Smooth muscle cell (in vitro differentiated cells): ENCODE measurements at regions not wholly inside any gene's neighbourhood (a gene's known extent, or its start where the extent isn't known, plus 50 kb on each side); places are given as distances from the start of the nearest gene placed in this dataset.
"Not testable (repeated sequence)": the region's sequence is repeated elsewhere in the genome, so short reads cannot be mapped to it uniquely, and the experiment has no call there.

ENCODE experiments used
- DNase-seq: peaks from one replicate; lab custom pipeline; 2025; ENCODE audit not compliant: unreplicated experiment; lab: John Stamatoyannopoulos, UW
- H2AFZ ChIP-seq: fragments of 200-600 bp; sonication (generic); 2 replicates; pipeline ENCODE4 v1.6.0; 2016; ENCODE audit warnings: antibody characterized with exemption, low read depth, mild to moderate bottlenecking
- H3F3A ChIP-seq: fragments of 200-600 bp; sonication (generic); 2 replicates; pipeline ENCODE4 v1.6.0; 2017; ENCODE audit warnings: antibody characterized with exemption, low read depth
- H3K27ac ChIP-seq: fragments of 200-600 bp; sonication (generic); 2 replicates; pipeline ENCODE4 v1.5.1; 2016; ENCODE audit warnings: low read depth, mild to moderate bottlenecking
- H3K27me3 ChIP-seq: fragments of 200-600 bp; sonication (generic); 2 replicates; pipeline ENCODE4 v1.6.1; 2016; ENCODE audit warnings: low read depth, mild to moderate bottlenecking
- H3K36me3 ChIP-seq: fragments of 200-600 bp; sonication (generic); 2 replicates; pipeline ENCODE4 v1.5.1; 2016; ENCODE audit warnings: low read depth
- H3K4me1 ChIP-seq: fragments of 200-600 bp; sonication (generic); 2 replicates; pipeline ENCODE4 v1.5.1; 2016; ENCODE audit warnings: low read depth
- H3K4me2 ChIP-seq: fragments of 200-600 bp; sonication (generic); 2 replicates; pipeline ENCODE4 v1.6.0; 2016; ENCODE audit warnings: mild to moderate bottlenecking
- H3K4me3 ChIP-seq: fragments of 200-600 bp; sonication (generic); 2 replicates; pipeline ENCODE4 v1.5.1; 2016; ENCODE audit warnings: mild to moderate bottlenecking
- H3K79me2 ChIP-seq: fragments of 200-600 bp; sonication (generic); 2 replicates; pipeline ENCODE4 v1.6.0; 2016; ENCODE audit warnings: low read depth, mild to moderate bottlenecking
- H3K9ac ChIP-seq: fragments of 200-600 bp; sonication (generic); 2 replicates; pipeline ENCODE4 v1.6.0; 2016; ENCODE audit warnings: low read depth
- H3K9me3 ChIP-seq: fragments of 200-600 bp; sonication (generic); replicated peaks from 2 replicates; pipeline ENCODE4 v1.5.1; 2016; ENCODE audit warnings: low read depth
- H4K20me1 ChIP-seq: fragments of 200-600 bp; sonication (generic); 2 replicates; pipeline ENCODE4 v1.6.0; 2016; ENCODE audit warnings: low read depth
- WGBS: methylation state at CpG from one replicate; pipeline ENCODE4 v1.1.7; 2016; ENCODE audit warnings: low lambda C conversion rate; 5-methylcytosine and 5-hydroxymethylcytosine counted together
- TF ChIP-seq, protein P1 (sequence below): fragments of 200-600 bp; sonication (generic); IDR thresholded peaks from 2 replicates; pipeline ENCODE4 v1.5.1; 2017; ENCODE audit warnings: borderline replicate concordance, mild to moderate bottlenecking, antibody characterized with exemption; ENCODE audit not compliant: insufficient read depth, poor library complexity, severe bottlenecking

DNA sequence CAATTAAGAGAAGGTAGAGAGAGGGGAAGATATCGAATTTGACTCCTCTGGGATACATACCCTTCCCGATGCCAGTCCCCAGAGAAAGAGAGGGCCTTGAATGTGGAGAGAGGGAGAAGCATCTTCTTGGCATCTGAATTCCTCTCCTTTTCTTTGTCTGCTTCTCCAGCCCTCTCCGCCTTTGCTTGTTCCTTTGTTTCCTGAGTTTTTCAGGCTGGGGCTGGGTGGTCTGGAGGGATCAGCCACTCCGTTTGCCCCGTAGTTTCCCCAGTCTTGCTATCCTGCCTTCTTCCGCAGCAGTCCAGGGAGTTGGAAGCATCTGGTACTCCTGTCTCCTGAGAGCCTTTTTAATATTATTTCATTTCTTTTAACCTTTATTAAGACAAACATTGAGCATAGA, 107.1 kb upstream of the CADM1 start:
- Histone ChIP-seq H2AFZ (no peak overlapping the region), H3K27me3 (no peaks in the 10 kb centered on the region), H3K79me2 (no peaks in the 10 kb centered on the region), H3K4me3 (no peak overlapping the region), H4K20me1 (no peaks in the 10 kb centered on the region), H3K27ac (no peak overlapping the region), H3K9ac (no peak overlapping the region), H3K4me2 (no peak overlapping the region), H3F3A (peaks cover 16% of the 10 kb centered on the region), H3K36me3 (no peaks in the 10 kb centered on the region), H3K4me1 (peaks cover 34% of the 10 kb centered on the region), H3K9me3 (no peaks in the 10 kb centered on the region)
- WGBS: 94% methylated on average over 6 of the region's 6 CpGs
- no peak for DNase-seq
- TF ChIP-seq, protein P1, sequence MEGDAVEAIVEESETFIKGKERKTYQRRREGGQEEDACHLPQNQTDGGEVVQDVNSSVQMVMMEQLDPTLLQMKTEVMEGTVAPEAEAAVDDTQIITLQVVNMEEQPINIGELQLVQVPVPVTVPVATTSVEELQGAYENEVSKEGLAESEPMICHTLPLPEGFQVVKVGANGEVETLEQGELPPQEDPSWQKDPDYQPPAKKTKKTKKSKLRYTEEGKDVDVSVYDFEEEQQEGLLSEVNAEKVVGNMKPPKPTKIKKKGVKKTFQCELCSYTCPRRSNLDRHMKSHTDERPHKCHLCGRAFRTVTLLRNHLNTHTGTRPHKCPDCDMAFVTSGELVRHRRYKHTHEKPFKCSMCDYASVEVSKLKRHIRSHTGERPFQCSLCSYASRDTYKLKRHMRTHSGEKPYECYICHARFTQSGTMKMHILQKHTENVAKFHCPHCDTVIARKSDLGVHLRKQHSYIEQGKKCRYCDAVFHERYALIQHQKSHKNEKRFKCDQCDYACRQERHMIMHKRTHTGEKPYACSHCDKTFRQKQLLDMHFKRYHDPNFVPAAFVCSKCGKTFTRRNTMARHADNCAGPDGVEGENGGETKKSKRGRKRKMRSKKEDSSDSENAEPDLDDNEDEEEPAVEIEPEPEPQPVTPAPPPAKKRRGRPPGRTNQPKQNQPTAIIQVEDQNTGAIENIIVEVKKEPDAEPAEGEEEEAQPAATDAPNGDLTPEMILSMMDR: no peak

- TF ChIP-seq, protein P1: no peak
- H4K20me1 ChIP-seq: no peaks in the 10 kb centered on the region
- no peak for DNase-seq
- H3K4me1 ChIP-seq: peaks cover 34% of the 10 kb centered on the region
- H3K9me3 ChIP-seq: no peaks in the 10 kb centered on the region
- H3K27ac ChIP-seq: no peak overlapping the region
- H3K4me3 ChIP-seq: no peak overlapping the region
- H3K27me3 ChIP-seq: no peaks in the 10 kb centered on the region
- no peaks in the 10 kb centered on the region for H3K79me2 ChIP-seq
- no peaks in the 10 kb centered on the region for H3K36me3 ChIP-seq
- peaks cover 19% of the 10 kb centered on the region for H3F3A ChIP-seq
- WGBS: 97% methylated on average over 3 of the region's 3 CpGs
- H3K9ac ChIP-seq: no peak overlapping the region
- no peak overlapping the region for H2AFZ ChIP-seq
- H3K4me2 ChIP-seq: no peak overlapping the region
These were observed 106.7 kb upstream of the CADM1 start for GRCh38 chr11:115610908-115611307.

GRCh38 chr11:115610234-115610633, 106.0 kb upstream of the CADM1 start:
- H3K27ac ChIP-seq, H3K4me3 ChIP-seq, H3K36me3 ChIP-seq, H3K9ac ChIP-seq, H3K4me2 ChIP-seq, H3K79me2 ChIP-seq, DNase-seq, H3K27me3 ChIP-seq, H2AFZ ChIP-seq, H3K9me3 ChIP-seq, H4K20me1 ChIP-seq: not testable (repeated sequence)
- H3K4me1 ChIP-seq: peaks cover 34% of the 10 kb centered on the region
- peaks cover 19% of the 10 kb centered on the region for H3F3A ChIP-seq
- WGBS: 97% methylated on average over 1 of the region's 1 CpG

- Histone ChIP-seq H3F3A (peaks cover 11% of the 10 kb centered on the region), H3K4me3 (no peak overlapping the region), H3K27me3 (no peaks in the 10 kb centered on the region), H2AFZ (no peak overlapping the region), H3K79me2 (no peaks in the 10 kb centered on the region), H4K20me1 (no peaks in the 10 kb centered on the region), H3K9ac (no peak overlapping the region), H3K4me2 (no peak overlapping the region), H3K36me3 (no peaks in the 10 kb centered on the region), H3K27ac (no peak overlapping the region), H3K9me3 (no peaks in the 10 kb centered on the region), H3K4me1 (peaks cover 34% of the 10 kb centered on the region)
- no peak for DNase-seq
- TF ChIP-seq, protein P1: no peak
- 77% methylated on average over 6 of the region's 6 CpGs for WGBS
These were observed 104.8 kb upstream of the CADM1 start for GRCh38 chr11:115608976-115609375.
